T-cell (primary cell): ENCODE measurements at regions not wholly inside any gene's neighbourhood (a gene's known extent, or its start where the extent isn't known, plus 50 kb on each side); places are given as distances from the start of the nearest gene placed in this dataset.
"Not testable (repeated sequence)": the region's sequence is repeated elsewhere in the genome, so short reads cannot be mapped to it uniquely, and the experiment has no call there.

Source experiments
- ATAC-seq, 4 experiments: fragments of 200-7000 bp in 3 of 4; fragments of 150-1000 bp in 1 of 4; cut with Tn5 transposase; replicated peaks in 1 of 4; 1 replicate in 3 of 4; 2 replicates in 1 of 4; pipeline ENCODE4 v1.10.0; 2021; ENCODE audit warnings: moderate library complexity in 3 of 4, mild to moderate bottlenecking in 2 of 4, moderate number of reproducible peaks in 1 of 4
- CTCF ChIA-PET, 2 donors: fragments of 300-600 bp; sonication (Branson Sonifier 250); formaldehyde crosslinking; loops; one replicate each; lab custom pipeline; 2022; ENCODE audit warnings: antibody characterized with exemption in 2 of 2; lab: Charles Lee
- POLR2A ChIA-PET, 2 donors: fragments of 300-600 bp; sonication (Branson Sonifier 250); formaldehyde crosslinking; loops; one replicate each; lab custom pipeline; 2022; ENCODE audit warnings: antibody characterized with exemption in 2 of 2; lab: Charles Lee
- DNase-seq, 35 experiments: peaks; one replicate each; pipeline versions ENCODE4 v3.0.0 to v3.0.0-alpha.2; 2013 to 2023
- H3K27ac ChIP-seq: one replicate; pipeline ENCODE4 v1.5.1; 2013; ENCODE audit warnings: low read length
- H3K27me3 ChIP-seq, 2 experiments: replicated peaks in 1 of 2; 1 replicate in 1 of 2; 2 replicates in 1 of 2; pipeline versions ENCODE4 v1.6.1 to v1.7.0; 2013; ENCODE audit warnings: low read length in 1 of 2, mixed read lengths in 1 of 2; ENCODE audit not compliant: control insufficient read depth in 2 of 2, insufficient read depth in 2 of 2; ENCODE audit errors: extremely low read depth in 1 of 2
- H3K36me3 ChIP-seq, 2 donors: 1 replicate in 1 of 2; 2 replicates in 1 of 2; pipeline versions ENCODE4 v1.6.1 to v1.7.0; 2013; ENCODE audit warnings: low read length in 1 of 2; ENCODE audit not compliant: control insufficient read depth in 2 of 2, insufficient read depth in 1 of 2; ENCODE audit errors: extremely low read depth in 1 of 2
- H3K4me1 ChIP-seq, 2 experiments: 1 replicate in 1 of 2; 2 replicates in 1 of 2; pipeline versions ENCODE4 v1.6.1 to v1.7.0; 2013; ENCODE audit warnings: low read length in 2 of 2, mixed read lengths in 1 of 2; ENCODE audit not compliant: insufficient read depth in 2 of 2, control insufficient read depth in 1 of 2; ENCODE audit errors: extremely low read depth in 1 of 2
- H3K4me3 ChIP-seq, 2 donors: 1 replicate in 1 of 2; 2 replicates in 1 of 2; pipeline versions ENCODE4 v1.5.1 to v1.7.0; 2013; ENCODE audit warnings: mild to moderate bottlenecking in 2 of 2, low read length in 1 of 2, moderate library complexity in 1 of 2; ENCODE audit not compliant: control insufficient read depth in 1 of 2; ENCODE audit errors: extremely low read depth in 1 of 2
- H3K9me3 ChIP-seq: 2 replicates; pipeline ENCODE4 v1.7.0; 2013
- H3K27ac Mint-ChIP-seq, 2 donors: one replicate each; pipeline ENCODE4 v1.8.0; 2020 to 2021; ENCODE audit warnings: mild to moderate bottlenecking in 2 of 2, mixed read lengths in 2 of 2
- H3K27me3 Mint-ChIP-seq, 2 donors: one replicate each; pipeline ENCODE4 v1.8.0; 2021 to 2022; ENCODE audit warnings: mixed read lengths in 2 of 2
- H3K36me3 Mint-ChIP-seq: one replicate; pipeline ENCODE4 v1.8.0; 2021; ENCODE audit warnings: mixed read lengths
- H3K4me1 Mint-ChIP-seq, 3 donors: one replicate each; pipeline ENCODE4 v1.8.0; 2020 to 2022; ENCODE audit warnings: mixed read lengths in 3 of 3, mild to moderate bottlenecking in 1 of 3
- H3K4me3 Mint-ChIP-seq, 3 donors: one replicate each; pipeline ENCODE4 v1.8.0; 2020 to 2022; ENCODE audit warnings: mild to moderate bottlenecking in 3 of 3, mixed read lengths in 3 of 3, moderate library complexity in 3 of 3
- H3K9me3 Mint-ChIP-seq, 3 donors: one replicate each; pipeline ENCODE4 v1.8.0; 2020 to 2022; ENCODE audit warnings: mixed read lengths in 3 of 3
- WGBS: methylation state at CpG from one replicate; pipeline ENCODE4 v1.1.5; 2013; ENCODE audit warnings: missing lambda C conversion rate; ENCODE audit not compliant: insufficient coverage; 5-methylcytosine and 5-hydroxymethylcytosine counted together

DNA sequence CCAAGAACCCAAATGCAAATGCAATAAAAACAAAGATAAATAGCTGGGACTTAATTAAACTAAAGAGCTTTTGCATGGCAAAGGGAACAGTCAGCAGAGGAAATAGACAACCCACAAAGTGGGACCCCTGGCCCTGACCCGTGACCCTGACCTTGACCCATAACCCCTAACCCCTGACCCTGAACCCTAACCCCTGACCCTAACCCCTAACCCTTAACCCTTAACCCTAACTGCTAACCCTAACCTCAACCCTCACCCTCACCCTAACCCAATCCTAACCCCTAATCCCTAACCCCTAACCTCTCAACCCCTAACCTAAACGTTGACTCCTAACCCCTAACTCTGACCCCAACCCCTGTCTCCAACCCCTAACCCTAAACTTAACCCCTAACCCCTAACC, 284.9 kb downstream of the CCDC74A start:
- H3K4me1 Mint-ChIP-seq, H3K36me3 ChIP-seq, POLR2A ChIA-PET, H3K27me3 ChIP-seq, ATAC-seq, H3K36me3 Mint-ChIP-seq, H3K27ac ChIP-seq, H3K27ac Mint-ChIP-seq, H3K9me3 ChIP-seq, H3K4me1 ChIP-seq, CTCF ChIA-PET, H3K4me3 ChIP-seq, DNase-seq, H3K4me3 Mint-ChIP-seq, H3K9me3 Mint-ChIP-seq: not testable (repeated sequence)
- H3K27me3 Mint-ChIP-seq = peaks cover 6 to 13% of the 10 kb centered on the region in 2 donors
- 70% methylated on average over 2 of the region's 2 CpGs for WGBS

- CTCF ChIA-PET, H3K9me3 Mint-ChIP-seq, ATAC-seq: not testable (repeated sequence)
Observed at GRCh38 chr2:131813378-131813777, 285.7 kb downstream of the CCDC74A start.

DNA sequence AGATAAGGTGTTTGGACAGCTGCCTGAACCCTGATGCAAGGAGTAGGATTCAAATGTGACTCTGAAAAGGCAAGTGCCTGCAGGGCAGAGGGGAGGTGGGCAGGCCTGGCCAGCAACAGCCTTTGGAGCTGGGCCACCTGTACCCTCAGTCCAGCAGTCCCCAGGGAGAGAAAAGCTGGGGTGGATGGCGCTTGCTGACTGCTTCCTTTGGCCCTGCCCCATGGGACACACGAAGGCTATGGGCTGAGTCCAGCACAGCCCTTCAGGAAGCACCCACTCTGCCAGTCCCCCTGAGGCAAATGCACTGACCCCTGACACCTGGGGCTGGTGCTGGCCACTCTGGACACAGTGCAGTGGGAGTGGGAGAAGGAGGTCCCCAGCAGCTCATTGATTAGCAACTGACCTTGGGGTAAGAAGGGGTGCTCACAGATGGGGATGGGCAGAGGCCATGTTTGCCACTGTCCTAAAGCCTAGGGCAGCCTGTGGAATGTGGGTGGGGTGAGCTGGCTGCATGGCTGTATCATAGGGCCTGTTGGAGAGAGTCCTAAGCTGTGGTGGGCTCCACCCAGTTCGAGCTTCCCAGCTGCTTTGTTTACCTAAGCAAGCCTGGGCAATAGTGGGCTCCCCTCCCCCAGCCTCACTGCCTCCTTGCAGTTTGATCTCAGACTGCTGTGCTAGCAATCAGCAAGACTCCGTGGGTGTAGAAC, 290.7 kb downstream of the CCDC74A start:
- H3K9me3 ChIP-seq, H3K27ac ChIP-seq, H3K4me1 ChIP-seq, H3K4me1 Mint-ChIP-seq, H3K27me3 Mint-ChIP-seq, CTCF ChIA-PET, H3K4me3 Mint-ChIP-seq, H3K27ac Mint-ChIP-seq, H3K36me3 Mint-ChIP-seq, POLR2A ChIA-PET, ATAC-seq, H3K9me3 Mint-ChIP-seq, DNase-seq, H3K36me3 ChIP-seq, H3K27me3 ChIP-seq, H3K4me3 ChIP-seq: not testable (repeated sequence)
- 33% methylated on average over 1 of the region's 4 CpGs for WGBS

More at GRCh38 chr2:131813378-131813777, 285.7 kb downstream of the CCDC74A start:
- H3K4me3 ChIP-seq, H3K4me3 Mint-ChIP-seq, H3K27me3 ChIP-seq, H3K27ac ChIP-seq, DNase-seq, H3K9me3 ChIP-seq, H3K27me3 Mint-ChIP-seq, H3K27ac Mint-ChIP-seq, H3K36me3 Mint-ChIP-seq, H3K4me1 ChIP-seq, H3K4me1 Mint-ChIP-seq, H3K36me3 ChIP-seq, POLR2A ChIA-PET: not testable (repeated sequence)
- WGBS = 94% methylated on average over 9 of the region's 21 CpGs

DNA sequence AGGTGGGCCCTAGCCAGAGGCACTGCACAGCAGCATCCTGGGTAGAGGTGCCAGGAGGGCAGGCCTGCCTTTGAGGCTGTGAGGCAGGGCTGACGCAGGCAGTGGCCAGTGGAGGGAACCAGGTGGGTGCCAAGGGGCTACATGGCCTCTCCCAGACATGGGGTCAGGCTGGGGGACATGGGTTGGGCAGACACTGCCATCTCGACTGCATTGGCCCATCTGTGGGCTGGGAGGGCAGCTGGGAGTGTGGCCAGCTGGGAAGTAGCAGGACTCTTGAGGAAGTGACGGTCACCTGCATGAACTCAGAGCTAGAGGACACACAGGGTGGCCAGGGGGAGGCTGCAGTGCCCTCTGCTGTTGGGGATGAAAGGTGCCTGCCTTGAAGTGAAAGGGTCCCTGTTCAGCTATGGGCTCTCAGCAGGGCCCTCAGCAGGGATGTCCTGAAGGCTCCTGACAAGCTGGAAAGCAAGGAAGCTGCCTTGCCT, 294.6 kb downstream of the CCDC74A start:
- CTCF ChIA-PET, H3K4me1 Mint-ChIP-seq, H3K9me3 Mint-ChIP-seq, H3K27ac ChIP-seq, H3K4me3 ChIP-seq, H3K27me3 ChIP-seq, H3K27ac Mint-ChIP-seq, H3K27me3 Mint-ChIP-seq, H3K4me1 ChIP-seq, H3K9me3 ChIP-seq, H3K36me3 ChIP-seq, H3K36me3 Mint-ChIP-seq, POLR2A ChIA-PET, H3K4me3 Mint-ChIP-seq, ATAC-seq, DNase-seq: not testable (repeated sequence)
- 70% methylated on average over 2 of the region's 3 CpGs for WGBS

GRCh38 chr2:131823058-131823457, 295.4 kb downstream of the CCDC74A start:
- H3K4me3 Mint-ChIP-seq, H3K27ac Mint-ChIP-seq, CTCF ChIA-PET, H3K4me1 Mint-ChIP-seq, H3K4me3 ChIP-seq, H3K36me3 ChIP-seq, H3K9me3 Mint-ChIP-seq, H3K9me3 ChIP-seq, H3K4me1 ChIP-seq, H3K27me3 ChIP-seq, DNase-seq, H3K36me3 Mint-ChIP-seq, POLR2A ChIA-PET, H3K27me3 Mint-ChIP-seq, H3K27ac ChIP-seq, ATAC-seq: not testable (repeated sequence)
- 90% methylated on average over 1 of the region's 2 CpGs for WGBS

GRCh38 chr2:131824986-131825385, 297.3 kb downstream of the CCDC74A start:
- CTCF ChIA-PET, H3K27ac ChIP-seq, H3K9me3 Mint-ChIP-seq, H3K4me3 Mint-ChIP-seq, H3K36me3 Mint-ChIP-seq, H3K4me1 Mint-ChIP-seq, H3K9me3 ChIP-seq, H3K36me3 ChIP-seq, POLR2A ChIA-PET, H3K27ac Mint-ChIP-seq, H3K27me3 Mint-ChIP-seq, H3K27me3 ChIP-seq, DNase-seq, H3K4me3 ChIP-seq, ATAC-seq, H3K4me1 ChIP-seq: not testable (repeated sequence)
- no CpG with 5 or more reads among the region's 2 CpGs for WGBS
